ENCODE measurements at regions not wholly inside any gene's neighbourhood (a gene's known extent, or its start where the extent isn't known, plus 50 kb on each side); places are given as distances from the start of the nearest gene placed in this dataset.

DNA sequence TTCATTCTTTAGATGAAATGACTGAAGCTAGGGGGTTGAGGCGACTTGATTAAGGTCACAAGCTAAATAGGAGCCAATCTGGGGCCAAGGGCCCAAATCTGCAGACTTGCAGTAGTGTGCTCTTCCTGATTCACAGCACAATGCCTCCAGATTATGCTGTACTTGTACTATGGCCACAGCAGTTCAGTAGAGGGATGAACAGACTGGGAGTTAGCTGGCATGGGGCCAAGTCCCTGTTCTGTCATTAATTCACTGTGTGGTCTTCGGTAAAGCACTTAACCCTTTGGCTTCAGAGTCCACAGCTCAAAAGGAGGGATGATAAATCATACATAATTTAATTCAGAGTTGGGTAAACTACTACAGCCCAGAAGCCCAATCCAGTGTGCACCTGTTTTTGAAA is 196.8 kb downstream of the XPNPEP1 start:
- H3K36me3 ChIP-seq: no peaks in the 10 kb centered on the region
- H3K9me3 ChIP-seq: no peaks in the 10 kb centered on the region
- intact Hi-C loops (cut with DNase I; ENCODE audit: low total_unique reads): no loop called here
- no peak overlapping the region for H3K4me3 ChIP-seq
- H3K4me1 ChIP-seq: no peaks in the 10 kb centered on the region
- no peak overlapping the region for H3K27ac ChIP-seq
- DNase-seq: no peak
- TF ChIP-seq, protein P1, sequence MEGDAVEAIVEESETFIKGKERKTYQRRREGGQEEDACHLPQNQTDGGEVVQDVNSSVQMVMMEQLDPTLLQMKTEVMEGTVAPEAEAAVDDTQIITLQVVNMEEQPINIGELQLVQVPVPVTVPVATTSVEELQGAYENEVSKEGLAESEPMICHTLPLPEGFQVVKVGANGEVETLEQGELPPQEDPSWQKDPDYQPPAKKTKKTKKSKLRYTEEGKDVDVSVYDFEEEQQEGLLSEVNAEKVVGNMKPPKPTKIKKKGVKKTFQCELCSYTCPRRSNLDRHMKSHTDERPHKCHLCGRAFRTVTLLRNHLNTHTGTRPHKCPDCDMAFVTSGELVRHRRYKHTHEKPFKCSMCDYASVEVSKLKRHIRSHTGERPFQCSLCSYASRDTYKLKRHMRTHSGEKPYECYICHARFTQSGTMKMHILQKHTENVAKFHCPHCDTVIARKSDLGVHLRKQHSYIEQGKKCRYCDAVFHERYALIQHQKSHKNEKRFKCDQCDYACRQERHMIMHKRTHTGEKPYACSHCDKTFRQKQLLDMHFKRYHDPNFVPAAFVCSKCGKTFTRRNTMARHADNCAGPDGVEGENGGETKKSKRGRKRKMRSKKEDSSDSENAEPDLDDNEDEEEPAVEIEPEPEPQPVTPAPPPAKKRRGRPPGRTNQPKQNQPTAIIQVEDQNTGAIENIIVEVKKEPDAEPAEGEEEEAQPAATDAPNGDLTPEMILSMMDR (IDR thresholded peaks at IDR 0.05): no peak
- H3K27me3 ChIP-seq: no peaks in the 10 kb centered on the region

DNA sequence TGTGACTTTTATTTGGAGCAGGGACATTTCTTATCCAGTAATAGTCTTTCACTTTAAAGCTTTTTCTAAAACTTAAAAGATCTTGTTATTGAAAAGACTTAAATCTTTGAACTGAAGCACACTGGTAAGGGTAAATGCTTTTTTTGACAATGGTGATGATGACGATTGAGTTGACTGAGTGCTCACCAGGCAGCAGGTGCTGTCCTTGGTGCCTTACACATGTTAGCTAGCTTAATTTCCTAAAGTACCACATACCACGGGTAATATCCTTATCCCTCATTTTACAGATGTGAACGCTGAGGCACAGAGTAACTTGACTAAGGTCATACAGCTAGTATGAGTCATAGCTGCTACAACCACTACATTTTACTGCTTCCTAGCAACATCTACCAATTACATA is 200.0 kb downstream of the XPNPEP1 start:
- TF ChIP-seq, protein P1 (IDR thresholded peaks at IDR 0.05): no peak
- Histone ChIP-seq H3K36me3 (no peaks in the 10 kb centered on the region), H3K27me3 (no peaks in the 10 kb centered on the region), H3K4me1 (no peaks in the 10 kb centered on the region), H3K4me3 (no peak overlapping the region), H3K9me3 (no peaks in the 10 kb centered on the region), H3K27ac (no peak overlapping the region)
- intact Hi-C loops (cut with DNase I; ENCODE audit: low total_unique reads): no loop called here
- DNase-seq: no peak

DNA sequence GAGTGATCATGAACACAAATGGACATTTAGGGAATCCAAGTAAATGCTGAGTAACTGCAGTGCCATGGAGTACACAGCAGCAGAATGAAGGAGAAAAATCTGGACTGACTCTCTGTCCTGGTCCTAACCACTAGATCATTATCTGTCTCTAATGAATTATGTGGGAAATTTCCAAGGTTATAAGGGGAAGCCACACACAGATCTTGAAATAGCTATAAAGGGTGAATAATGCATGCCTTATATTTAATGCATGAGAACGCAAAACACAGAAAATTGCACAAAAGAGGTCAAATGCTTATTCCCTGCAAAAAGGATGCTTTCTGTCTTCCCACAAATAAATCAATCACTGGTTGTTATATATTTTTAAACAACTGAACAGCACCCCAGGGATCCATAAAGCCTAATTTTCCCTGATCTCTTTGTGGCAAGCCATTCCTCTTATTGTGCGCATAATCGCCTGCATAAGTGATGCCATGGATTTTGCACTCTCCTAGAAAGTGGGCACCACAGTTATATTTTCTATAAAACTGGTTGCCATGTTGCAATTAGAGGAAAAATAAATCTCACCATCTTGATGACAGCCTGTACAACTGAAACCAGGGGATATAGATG is 201.8 kb downstream of the XPNPEP1 start:
- TF ChIP-seq, protein P1 (IDR thresholded peaks at IDR 0.05): no peak
- Histone ChIP-seq H3K36me3 (no peaks in the 10 kb centered on the region), H3K27me3 (no peaks in the 10 kb centered on the region), H3K9me3 (no peaks in the 10 kb centered on the region), H3K4me3 (no peak overlapping the region), H3K4me1 (no peaks in the 10 kb centered on the region), H3K27ac (no peak overlapping the region)
- no peak for DNase-seq
- intact Hi-C loops (cut with DNase I; ENCODE audit: low total_unique reads): no loop called here

DNA sequence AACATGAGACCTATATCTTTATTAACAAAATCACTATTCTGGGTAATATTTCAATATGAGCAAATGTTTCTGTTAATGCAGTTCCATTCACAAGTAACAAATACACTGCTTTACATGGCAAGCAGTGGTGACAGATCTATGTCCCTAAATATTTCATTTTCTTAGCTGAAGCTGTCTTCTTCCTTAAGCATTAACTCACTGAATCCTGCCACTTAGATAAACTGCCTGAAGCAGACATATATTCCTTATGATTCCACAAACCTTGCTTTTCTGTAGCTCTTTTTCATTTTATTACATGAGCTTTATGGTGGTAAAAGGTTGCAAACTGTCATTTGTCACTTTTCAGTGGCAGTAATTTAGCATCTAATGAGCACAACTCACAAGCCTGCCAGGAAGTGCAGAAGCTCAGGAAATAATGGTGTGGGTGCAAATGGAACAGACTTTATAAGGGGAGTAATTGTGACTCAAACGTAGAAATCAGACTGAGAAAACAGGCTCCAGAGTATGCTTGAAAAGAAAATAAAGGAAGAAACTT is 217.2 kb downstream of the XPNPEP1 start:
- no peak for DNase-seq

DNA sequence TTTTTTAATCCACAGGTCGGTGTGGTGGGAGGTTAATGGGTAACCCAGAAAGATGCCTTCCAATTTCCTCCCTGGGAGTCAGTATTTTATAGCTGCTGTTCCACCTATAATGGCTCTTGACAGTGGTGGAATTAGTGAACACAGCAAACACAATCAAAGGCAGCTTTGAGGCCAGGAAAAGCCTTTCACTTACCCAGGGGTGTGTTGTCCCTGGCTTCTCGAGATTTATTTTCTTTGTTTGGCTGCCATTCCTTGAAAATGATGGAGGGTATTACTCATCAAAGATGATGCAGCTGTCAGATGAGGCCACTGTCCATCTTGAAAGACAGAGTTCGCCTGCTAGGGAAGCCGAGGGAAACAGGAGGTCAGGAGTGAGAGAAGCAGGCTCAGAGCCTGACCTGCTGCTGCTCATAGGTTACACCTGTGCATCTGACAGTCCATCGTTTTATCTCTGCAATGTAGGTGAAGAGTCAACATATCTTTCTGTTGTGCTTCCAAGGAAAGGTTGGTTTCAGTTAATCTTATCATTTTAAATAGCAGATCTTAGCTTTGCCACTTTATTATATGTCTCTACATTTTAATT is 221.6 kb downstream of the XPNPEP1 start:
- TF ChIP-seq, protein P1 (IDR thresholded peaks at IDR 0.05): no peak
- no peaks in the 10 kb centered on the region for H3K9me3 ChIP-seq
- no peaks in the 10 kb centered on the region for H3K4me1 ChIP-seq
- H3K36me3 ChIP-seq: no peaks in the 10 kb centered on the region
- no peak overlapping the region for H3K27ac ChIP-seq
- H3K4me3 ChIP-seq: no peak overlapping the region
- intact Hi-C loops (cut with DNase I; ENCODE audit: low total_unique reads): no loop called here
- DNase-seq: no peak
- peaks cover 0 to 2% of the 10 kb centered on the region in 2 donors for H3K27me3 ChIP-seq

More for the DNA sequence above, 217.2 kb downstream of the XPNPEP1 start:
- Histone ChIP-seq H3K4me3 (no peak overlapping the region), H3K9me3 (no peaks in the 10 kb centered on the region), H3K27ac (no peak overlapping the region), H3K4me1 (no peaks in the 10 kb centered on the region), H3K27me3 (peaks cover 0 to 2% of the 10 kb centered on the region in 2 donors), H3K36me3 (no peaks in the 10 kb centered on the region)
- intact Hi-C loops (cut with DNase I; ENCODE audit: low total_unique reads): no loop called here
- TF ChIP-seq, protein P1 (IDR thresholded peaks at IDR 0.05): no peak
